ENCODE measurements at regions not wholly inside any gene's neighbourhood (a gene's known extent, or its start where the extent isn't known, plus 50 kb on each side); places are given as distances from the start of the nearest gene placed in this dataset.

GRCh38 chr18:1102848-1103247, 198.2 kb downstream of the ADCYAP1 start:
- POLR2A ChIA-PET, result no interaction called here
- H3K4me1 ChIP-seq (ENCODE audit: insufficient read depth, low read length), result no peaks in the 10 kb centered on the region
- H3K9me3 ChIP-seq (ENCODE audit: control insufficient read depth in 1 of 2, insufficient read depth in 1 of 2, low read length in 2 of 2), result peaks cover 0 to 12% of the 10 kb centered on the region in 2 experiments
- no peak for ATAC-seq (ENCODE audit: poor library complexity)
- CTCF ChIA-PET, result no interaction called here
- Mint-ChIP-seq H3K9me3 (peaks cover 12% of the 10 kb centered on the region), H3K27me3 (no peaks in the 10 kb centered on the region), H3K4me3 (no peak overlapping the region), H3K4me1 (ENCODE audit: low read depth) (no peaks in the 10 kb centered on the region), H3K27ac (no peak overlapping the region), H3K36me3 (ENCODE audit: low read depth) (no peaks in the 10 kb centered on the region)
- H3K27me3 ChIP-seq (ENCODE audit: control insufficient read depth in 1 of 2, insufficient read depth in 2 of 2, low read length in 2 of 2), result no peaks in the 10 kb centered on the region
- DNase-seq, result no peak
- H3K36me3 ChIP-seq (ENCODE audit: insufficient read depth, low read length), result no peaks in the 10 kb centered on the region
- H3K4me3 ChIP-seq (ENCODE audit: low read length), result no peak overlapping the region
- TF ChIP-seq CTCF (IDR thresholded peaks at IDR 0.05), result no peak
- intact Hi-C loops (cut with DNase I, micrococcal nuclease), result no loop called here
- no peak overlapping the region for H3K27ac ChIP-seq (ENCODE audit: low read depth in 1 of 2, low read length in 2 of 2)

- H3K27me3 ChIP-seq (ENCODE audit: control insufficient read depth in 1 of 2, insufficient read depth in 2 of 2, low read length in 2 of 2), result no peaks in the 10 kb centered on the region
These were observed 198.9 kb downstream of the ADCYAP1 start for GRCh38 chr18:1103537-1103936.

GRCh38 chr18:1104181-1104881, 199.7 kb downstream of the ADCYAP1 start:
- POLR2A ChIA-PET, result interaction anchor here (0.6 kb wide), 1 partner anchor 148 kb away, joined by 3 read pairs; no protein-coding TSS in a partner anchor
- no peaks in the 10 kb centered on the region for H3K27me3 Mint-ChIP-seq
- DNase-seq (no peak), ATAC-seq (ENCODE audit: poor library complexity) (no peak)
- no peak overlapping the region for H3K4me3 Mint-ChIP-seq
- no peak for TF ChIP-seq CTCF (IDR thresholded peaks at IDR 0.05)
- no peaks in the 10 kb centered on the region for H3K4me1 ChIP-seq (ENCODE audit: insufficient read depth, low read length)
- intact Hi-C loops (cut with DNase I, micrococcal nuclease), result no loop called here
- no peak overlapping the region for H3K27ac ChIP-seq (ENCODE audit: low read depth in 1 of 2, low read length in 2 of 2)
- H3K9me3 Mint-ChIP-seq, result peaks cover 12% of the 10 kb centered on the region
- CTCF ChIA-PET, result no interaction called here
- no peaks in the 10 kb centered on the region for H3K9me3 ChIP-seq (ENCODE audit: control insufficient read depth in 1 of 2, insufficient read depth in 1 of 2, low read length in 2 of 2)
- H3K36me3 Mint-ChIP-seq (ENCODE audit: low read depth), result no peaks in the 10 kb centered on the region
- H3K27me3 ChIP-seq (ENCODE audit: control insufficient read depth in 1 of 2, insufficient read depth in 2 of 2, low read length in 2 of 2), result no peaks in the 10 kb centered on the region
- H3K36me3 ChIP-seq (ENCODE audit: insufficient read depth, low read length), result no peaks in the 10 kb centered on the region
- H3K4me3 ChIP-seq (ENCODE audit: low read length), result no peak overlapping the region
- no peaks in the 10 kb centered on the region for H3K4me1 Mint-ChIP-seq (ENCODE audit: low read depth)
- H3K27ac Mint-ChIP-seq, result no peak overlapping the region

More at GRCh38 chr18:1103537-1103936, 198.9 kb downstream of the ADCYAP1 start:
- H3K9me3 Mint-ChIP-seq, result peaks cover 12% of the 10 kb centered on the region
- no peak for TF ChIP-seq CTCF (IDR thresholded peaks at IDR 0.05)
- no peak overlapping the region for H3K4me3 Mint-ChIP-seq
- H3K9me3 ChIP-seq (ENCODE audit: control insufficient read depth in 1 of 2, insufficient read depth in 1 of 2, low read length in 2 of 2), result peaks cover 0 to 5% of the 10 kb centered on the region in 2 experiments
- CTCF ChIA-PET, result no interaction called here
- H3K36me3 ChIP-seq (ENCODE audit: insufficient read depth, low read length), result no peaks in the 10 kb centered on the region
- ATAC-seq (ENCODE audit: poor library complexity), result no peak
- no peaks in the 10 kb centered on the region for H3K36me3 Mint-ChIP-seq (ENCODE audit: low read depth)
- no peaks in the 10 kb centered on the region for H3K4me1 Mint-ChIP-seq (ENCODE audit: low read depth)
- H3K4me1 ChIP-seq (ENCODE audit: insufficient read depth, low read length), result no peaks in the 10 kb centered on the region
- no peak overlapping the region for H3K27ac Mint-ChIP-seq
- intact Hi-C loops (cut with DNase I, micrococcal nuclease), result no loop called here
- H3K27ac ChIP-seq (ENCODE audit: low read depth in 1 of 2, low read length in 2 of 2), result no peak overlapping the region
- DNase-seq, result no peak
- H3K27me3 Mint-ChIP-seq, result no peaks in the 10 kb centered on the region
- no peak overlapping the region for H3K4me3 ChIP-seq (ENCODE audit: low read length)
- POLR2A ChIA-PET, result no interaction called here
